ENCODE measurements at regions not wholly inside any gene's neighbourhood (a gene's known extent, or its start where the extent isn't known, plus 50 kb on each side); places are given as distances from the start of the nearest gene placed in this dataset.

DNA sequence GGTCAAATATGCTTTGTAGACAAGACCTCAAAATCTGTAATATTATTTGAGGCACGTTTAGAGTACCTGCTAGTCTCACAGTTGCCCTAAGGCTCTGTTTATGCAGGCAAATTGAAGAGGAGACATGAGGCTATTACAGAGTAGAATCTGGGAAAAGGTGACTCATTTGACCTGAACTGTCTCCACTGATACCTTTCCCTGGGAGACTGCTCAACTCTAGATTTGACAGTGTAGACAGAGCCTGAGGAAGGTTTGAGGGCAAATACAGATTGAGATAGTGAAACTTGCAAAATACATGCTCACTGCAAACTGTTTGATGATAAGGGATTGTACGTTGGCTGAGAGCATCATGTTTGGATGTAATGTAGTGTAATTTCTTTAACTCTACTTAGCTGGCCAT lies 1266.6 kb upstream of the CDH8 start:
- Histone ChIP-seq H3K27ac (ENCODE audit: low read depth in 1 of 2, low read length in 2 of 2) (no peak overlapping the region), H3K9me3 (ENCODE audit: control insufficient read depth in 1 of 2, insufficient read depth in 1 of 2, low read length in 2 of 2) (peaks cover 0 to 11% of the 10 kb centered on the region in 2 experiments), H3K4me3 (ENCODE audit: low read length) (no peak overlapping the region), H3K4me1 (ENCODE audit: insufficient read depth, low read length) (no peaks in the 10 kb centered on the region), H3K36me3 (ENCODE audit: insufficient read depth, low read length) (no peaks in the 10 kb centered on the region), H3K27me3 (ENCODE audit: control insufficient read depth in 1 of 2, insufficient read depth in 2 of 2, low read length in 2 of 2) (no peaks in the 10 kb centered on the region)
- TF ChIP-seq, protein P1, sequence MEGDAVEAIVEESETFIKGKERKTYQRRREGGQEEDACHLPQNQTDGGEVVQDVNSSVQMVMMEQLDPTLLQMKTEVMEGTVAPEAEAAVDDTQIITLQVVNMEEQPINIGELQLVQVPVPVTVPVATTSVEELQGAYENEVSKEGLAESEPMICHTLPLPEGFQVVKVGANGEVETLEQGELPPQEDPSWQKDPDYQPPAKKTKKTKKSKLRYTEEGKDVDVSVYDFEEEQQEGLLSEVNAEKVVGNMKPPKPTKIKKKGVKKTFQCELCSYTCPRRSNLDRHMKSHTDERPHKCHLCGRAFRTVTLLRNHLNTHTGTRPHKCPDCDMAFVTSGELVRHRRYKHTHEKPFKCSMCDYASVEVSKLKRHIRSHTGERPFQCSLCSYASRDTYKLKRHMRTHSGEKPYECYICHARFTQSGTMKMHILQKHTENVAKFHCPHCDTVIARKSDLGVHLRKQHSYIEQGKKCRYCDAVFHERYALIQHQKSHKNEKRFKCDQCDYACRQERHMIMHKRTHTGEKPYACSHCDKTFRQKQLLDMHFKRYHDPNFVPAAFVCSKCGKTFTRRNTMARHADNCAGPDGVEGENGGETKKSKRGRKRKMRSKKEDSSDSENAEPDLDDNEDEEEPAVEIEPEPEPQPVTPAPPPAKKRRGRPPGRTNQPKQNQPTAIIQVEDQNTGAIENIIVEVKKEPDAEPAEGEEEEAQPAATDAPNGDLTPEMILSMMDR (IDR thresholded peaks at IDR 0.05): no peak
- CTCF ChIA-PET: no interaction called here
- no peaks in the 10 kb centered on the region for H3K27me3 Mint-ChIP-seq
- H3K9me3 Mint-ChIP-seq: peaks cover 16% of the 10 kb centered on the region
- intact Hi-C loops (cut with DNase I, micrococcal nuclease): no loop called here
- H3K36me3 Mint-ChIP-seq (ENCODE audit: low read depth): no peaks in the 10 kb centered on the region
- POLR2A ChIA-PET: no interaction called here
- H3K27ac Mint-ChIP-seq: no peak overlapping the region
- H3K4me1 Mint-ChIP-seq (ENCODE audit: low read depth): no peaks in the 10 kb centered on the region
- DNase-seq: no peak
- no peak overlapping the region for H3K4me3 Mint-ChIP-seq
- no peak for ATAC-seq (ENCODE audit: poor library complexity)

DNA sequence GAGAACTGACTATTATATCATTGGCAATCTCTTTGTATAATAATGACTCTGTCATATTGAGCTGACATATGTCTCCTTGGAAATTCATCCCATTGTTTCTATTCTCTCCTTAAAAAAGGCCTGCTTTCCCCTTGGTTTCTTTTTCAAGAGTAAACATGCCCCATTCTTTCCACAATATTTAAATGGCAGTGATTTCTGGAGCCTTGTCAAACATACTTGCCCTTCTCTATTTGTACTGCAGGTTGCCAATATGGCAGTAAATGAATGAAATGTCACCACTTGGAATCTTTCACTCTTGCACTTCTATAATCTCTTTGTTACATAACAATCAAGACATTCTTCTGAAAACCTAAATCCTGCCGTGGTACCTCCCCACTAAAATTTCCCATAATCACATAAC lies 1265.1 kb upstream of the CDH8 start:
- Histone ChIP-seq H3K4me3 (ENCODE audit: low read length) (no peak overlapping the region), H3K9me3 (ENCODE audit: control insufficient read depth in 1 of 2, insufficient read depth in 1 of 2, low read length in 2 of 2) (peaks cover 0 to 8% of the 10 kb centered on the region in 2 experiments), H3K27ac (ENCODE audit: low read depth in 1 of 2, low read length in 2 of 2) (no peak overlapping the region), H3K27me3 (ENCODE audit: control insufficient read depth in 1 of 2, insufficient read depth in 2 of 2, low read length in 2 of 2) (no peaks in the 10 kb centered on the region), H3K36me3 (ENCODE audit: insufficient read depth, low read length) (no peaks in the 10 kb centered on the region), H3K4me1 (ENCODE audit: insufficient read depth, low read length) (no peaks in the 10 kb centered on the region)
- no peak overlapping the region for H3K4me3 Mint-ChIP-seq
- H3K27me3 Mint-ChIP-seq: no peaks in the 10 kb centered on the region
- ATAC-seq (ENCODE audit: poor library complexity) (no peak), DNase-seq (no peak)
- TF ChIP-seq, protein P1 (IDR thresholded peaks at IDR 0.05): no peak
- no peaks in the 10 kb centered on the region for H3K4me1 Mint-ChIP-seq (ENCODE audit: low read depth)
- no peak overlapping the region for H3K27ac Mint-ChIP-seq
- ChIA-PET POLR2A (no interaction called here), CTCF (no interaction called here)
- H3K9me3 Mint-ChIP-seq: peaks cover 16% of the 10 kb centered on the region
- intact Hi-C loops (cut with DNase I, micrococcal nuclease): no loop called here
- no peaks in the 10 kb centered on the region for H3K36me3 Mint-ChIP-seq (ENCODE audit: low read depth)

DNA sequence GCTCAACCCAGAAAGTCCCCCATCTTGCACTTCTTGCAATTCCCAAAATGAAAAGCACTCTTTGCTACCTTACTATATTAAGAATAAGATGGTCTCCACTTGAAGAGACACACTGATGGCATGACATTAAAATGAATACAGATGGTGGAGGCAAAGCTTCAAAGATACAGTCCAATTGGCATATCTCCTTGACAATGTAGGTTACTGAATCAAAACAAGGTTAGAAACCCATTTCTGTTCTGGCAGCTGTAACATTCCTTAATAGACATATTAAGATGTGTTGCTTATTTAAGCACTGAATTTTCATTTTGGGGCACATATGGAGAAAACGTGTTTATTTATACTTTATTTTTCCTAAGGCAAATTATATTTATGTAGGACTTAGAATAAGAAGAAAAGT lies 1262.8 kb upstream of the CDH8 start:
- no peak overlapping the region for H3K4me3 Mint-ChIP-seq
- POLR2A ChIA-PET: no interaction called here
- no peak for ATAC-seq (ENCODE audit: poor library complexity)
- no peaks in the 10 kb centered on the region for H3K4me1 ChIP-seq (ENCODE audit: insufficient read depth, low read length)
- no peaks in the 10 kb centered on the region for H3K4me1 Mint-ChIP-seq (ENCODE audit: low read depth)
- H3K36me3 Mint-ChIP-seq (ENCODE audit: low read depth): no peaks in the 10 kb centered on the region
- H3K27me3 ChIP-seq (ENCODE audit: control insufficient read depth in 1 of 2, insufficient read depth in 2 of 2, low read length in 2 of 2): no peaks in the 10 kb centered on the region
- H3K9me3 Mint-ChIP-seq: peaks cover 16% of the 10 kb centered on the region
- H3K4me3 ChIP-seq (ENCODE audit: low read length): no peak overlapping the region
- H3K36me3 ChIP-seq (ENCODE audit: insufficient read depth, low read length): no peaks in the 10 kb centered on the region
- CTCF ChIA-PET: no interaction called here
- TF ChIP-seq, protein P1 (IDR thresholded peaks at IDR 0.05): no peak
- DNase-seq: no peak
- H3K27ac ChIP-seq (ENCODE audit: low read depth in 1 of 2, low read length in 2 of 2): no peak overlapping the region
- intact Hi-C loops (cut with DNase I, micrococcal nuclease): no loop called here
- peaks cover 0 to 6% of the 10 kb centered on the region in 2 experiments for H3K9me3 ChIP-seq (ENCODE audit: control insufficient read depth in 1 of 2, insufficient read depth in 1 of 2, low read length in 2 of 2)
- no peak overlapping the region for H3K27ac Mint-ChIP-seq
- no peaks in the 10 kb centered on the region for H3K27me3 Mint-ChIP-seq

Measured in CD4-positive, alpha-beta T cell (primary cell).